Kidney epithelial cell (primary cell): ENCODE measurements at regions not wholly inside any gene's neighbourhood (a gene's known extent, or its start where the extent isn't known, plus 50 kb on each side); places are given as distances from the start of the nearest gene placed in this dataset.

ENCODE experiments used
- DNase-seq: peaks from one replicate; pipeline ENCODE4 v3.0.0-alpha.2; 2010; ENCODE audit warnings: low read depth
- H3K27me3 ChIP-seq: 2 replicates; pipeline ENCODE4 v1.6.0; 2011; ENCODE audit warnings: low read length; ENCODE audit not compliant: control insufficient read depth, insufficient read depth
- H3K36me3 ChIP-seq: 2 replicates; pipeline ENCODE4 v1.5.1; 2011; ENCODE audit warnings: low read length; ENCODE audit not compliant: control insufficient read depth, insufficient read depth
- H3K4me3 ChIP-seq: 2 replicates; pipeline ENCODE4 v1.5.1; 2011; ENCODE audit warnings: low read depth, mild to moderate bottlenecking, control low read depth, low read length
- TF ChIP-seq, protein P1 (sequence below): IDR thresholded peaks from 2 replicates; pipeline ENCODE4 v1.5.1; 2011; ENCODE audit warnings: mild to moderate bottlenecking, moderate library complexity, low read length, control low read depth, inconsistent platforms; ENCODE audit not compliant: insufficient read depth, poor library complexity, severe bottlenecking

DNA sequence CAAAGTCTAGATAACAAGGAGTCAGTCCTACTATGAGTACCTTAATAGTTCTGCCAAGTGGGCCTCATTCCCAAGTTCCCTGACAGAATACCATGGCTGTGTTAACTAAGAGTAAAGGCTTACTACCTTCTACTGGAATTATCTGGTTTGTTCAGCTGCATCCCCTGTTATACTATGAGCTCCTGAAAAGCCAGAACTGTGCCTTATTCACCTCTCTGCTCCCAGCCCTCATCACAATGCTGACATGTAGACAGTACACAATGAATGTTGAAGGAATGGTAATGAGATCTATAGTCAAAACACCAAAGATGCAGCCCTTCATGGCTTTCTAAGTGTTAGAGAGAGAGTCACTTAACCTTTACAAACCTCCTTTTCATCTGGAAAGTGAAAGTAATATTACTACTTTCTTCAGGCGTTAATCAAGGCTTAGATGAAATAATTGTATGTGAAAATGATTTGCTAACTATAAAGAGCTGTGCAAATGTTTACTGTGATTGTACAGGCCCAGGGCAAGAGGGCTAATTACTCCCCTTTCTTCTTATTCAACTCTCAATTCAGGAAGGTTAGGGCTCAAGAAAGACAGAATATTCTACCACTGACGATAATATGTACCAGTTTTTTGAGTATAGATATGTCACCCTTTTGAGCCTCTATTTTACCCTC lies 70.3 kb upstream of the MROH9 start:
- no peak overlapping the region for H3K4me3 ChIP-seq
- no peaks in the 10 kb centered on the region for H3K36me3 ChIP-seq
- TF ChIP-seq, protein P1, sequence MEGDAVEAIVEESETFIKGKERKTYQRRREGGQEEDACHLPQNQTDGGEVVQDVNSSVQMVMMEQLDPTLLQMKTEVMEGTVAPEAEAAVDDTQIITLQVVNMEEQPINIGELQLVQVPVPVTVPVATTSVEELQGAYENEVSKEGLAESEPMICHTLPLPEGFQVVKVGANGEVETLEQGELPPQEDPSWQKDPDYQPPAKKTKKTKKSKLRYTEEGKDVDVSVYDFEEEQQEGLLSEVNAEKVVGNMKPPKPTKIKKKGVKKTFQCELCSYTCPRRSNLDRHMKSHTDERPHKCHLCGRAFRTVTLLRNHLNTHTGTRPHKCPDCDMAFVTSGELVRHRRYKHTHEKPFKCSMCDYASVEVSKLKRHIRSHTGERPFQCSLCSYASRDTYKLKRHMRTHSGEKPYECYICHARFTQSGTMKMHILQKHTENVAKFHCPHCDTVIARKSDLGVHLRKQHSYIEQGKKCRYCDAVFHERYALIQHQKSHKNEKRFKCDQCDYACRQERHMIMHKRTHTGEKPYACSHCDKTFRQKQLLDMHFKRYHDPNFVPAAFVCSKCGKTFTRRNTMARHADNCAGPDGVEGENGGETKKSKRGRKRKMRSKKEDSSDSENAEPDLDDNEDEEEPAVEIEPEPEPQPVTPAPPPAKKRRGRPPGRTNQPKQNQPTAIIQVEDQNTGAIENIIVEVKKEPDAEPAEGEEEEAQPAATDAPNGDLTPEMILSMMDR: no peak
- no peak for DNase-seq
- no peaks in the 10 kb centered on the region for H3K27me3 ChIP-seq

DNA sequence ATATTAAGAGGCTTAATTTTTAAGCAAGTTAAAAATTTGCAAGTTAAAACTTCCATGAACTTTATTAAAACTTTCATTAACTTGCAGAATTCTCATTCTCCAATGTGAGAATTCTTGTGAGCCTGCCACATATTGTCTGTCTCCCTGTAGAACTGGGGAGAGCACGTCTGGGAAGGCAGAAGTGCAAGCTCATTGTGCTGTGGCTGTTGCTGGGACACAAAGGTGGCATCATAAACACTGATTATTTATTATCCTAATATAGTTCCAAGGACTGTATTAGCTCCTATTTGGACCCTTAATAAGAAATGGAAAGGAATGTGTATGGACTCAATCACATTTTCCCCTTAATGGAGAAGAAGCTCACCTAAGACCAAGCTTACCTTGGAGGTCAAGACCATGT lies 68.7 kb upstream of the MROH9 start:
- H3K36me3 ChIP-seq: no peaks in the 10 kb centered on the region
- no peaks in the 10 kb centered on the region for H3K27me3 ChIP-seq
- no peak for DNase-seq
- TF ChIP-seq, protein P1: no peak
- H3K4me3 ChIP-seq: no peak overlapping the region

DNA sequence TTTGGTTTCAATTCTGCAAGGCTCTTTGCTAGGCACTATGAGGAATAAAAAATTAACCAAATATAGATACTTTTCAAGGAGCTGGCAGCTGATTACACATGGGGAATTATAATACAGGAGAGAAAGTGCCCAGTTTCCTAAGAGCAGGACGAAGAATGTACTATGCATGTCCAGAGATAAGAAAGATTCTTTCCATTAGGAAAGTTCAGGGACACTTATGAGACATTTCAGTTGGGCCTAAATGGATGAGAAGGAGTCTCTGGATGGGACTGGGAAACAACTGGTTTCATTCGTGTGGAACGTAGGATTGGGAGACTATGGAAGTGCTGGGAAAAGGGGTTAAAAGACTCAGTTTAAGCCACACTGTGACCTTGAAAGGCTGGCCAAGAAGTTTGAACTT lies 63.5 kb upstream of the MROH9 start:
- TF ChIP-seq, protein P1: no peak
- no peak overlapping the region for H3K4me3 ChIP-seq
- H3K36me3 ChIP-seq: no peaks in the 10 kb centered on the region
- no peak for DNase-seq
- no peaks in the 10 kb centered on the region for H3K27me3 ChIP-seq

DNA sequence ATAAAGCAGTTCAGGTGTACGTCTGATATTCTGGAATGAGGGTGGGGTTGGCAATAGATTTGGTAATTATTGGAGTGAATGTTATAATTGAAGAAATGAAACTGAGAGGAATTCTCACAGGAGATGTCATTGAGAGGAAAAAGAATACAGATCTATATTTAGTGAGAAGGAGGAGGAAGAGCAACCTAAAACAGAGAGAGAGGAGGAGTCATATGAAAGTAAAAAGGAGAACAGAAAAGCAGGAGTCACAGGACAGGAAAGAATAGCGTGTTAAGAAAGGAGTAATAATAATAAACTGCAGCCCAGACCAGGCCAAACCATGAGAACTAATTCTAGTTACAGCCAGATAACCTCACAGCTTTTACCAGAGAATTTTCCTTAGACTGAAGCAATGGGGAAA lies 62.7 kb upstream of the MROH9 start:
- TF ChIP-seq, protein P1: no peak
- no peak for DNase-seq
- no peaks in the 10 kb centered on the region for H3K36me3 ChIP-seq
- H3K27me3 ChIP-seq: no peaks in the 10 kb centered on the region
- no peak overlapping the region for H3K4me3 ChIP-seq

DNA sequence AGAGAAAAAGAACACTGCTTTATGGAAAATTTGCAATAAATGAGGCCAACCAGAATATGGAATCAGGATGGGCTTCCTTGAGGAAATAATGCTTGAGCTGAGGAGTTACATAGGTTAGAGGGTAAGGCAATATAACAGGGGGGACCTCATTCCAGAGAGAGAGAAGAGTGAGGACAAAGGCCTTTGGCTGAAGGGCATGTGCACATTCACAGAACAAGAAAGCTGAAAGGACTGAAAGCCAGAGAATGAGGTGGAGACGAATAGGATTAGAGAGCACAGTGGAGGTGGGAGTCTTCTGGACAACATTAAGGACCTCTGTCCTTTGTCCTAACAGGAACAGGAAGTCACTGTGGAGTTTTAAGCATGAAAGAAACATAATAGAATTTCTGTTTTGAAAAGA lies 60.7 kb upstream of the MROH9 start:
- DNase-seq: no peak
- Histone ChIP-seq H3K4me3 (no peak overlapping the region), H3K27me3 (no peaks in the 10 kb centered on the region), H3K36me3 (no peaks in the 10 kb centered on the region)
- TF ChIP-seq, protein P1: no peak
